ENCODE measurements at regions not wholly inside any gene's neighbourhood (a gene's known extent, or its start where the extent isn't known, plus 50 kb on each side); places are given as distances from the start of the nearest gene placed in this dataset.

- Histone ChIP-seq H4K8ac (ENCODE audit: low read depth, low read length) (no peak overlapping the region), H3K23ac (ENCODE audit: low read depth, low read length, poor library complexity) (no peak overlapping the region), H3K4ac (ENCODE audit: low read length) (no peak overlapping the region), H2BK15ac (ENCODE audit: low read length) (no peak overlapping the region), H2AK5ac (ENCODE audit: low read depth, low read length) (no peak overlapping the region), H3K36me3 (replicated peaks in 1 of 2; ENCODE audit: control insufficient read depth in 2 of 2, insufficient read depth in 2 of 2, low read length in 2 of 2) (no peaks in the 10 kb centered on the region), H2BK120ac (ENCODE audit: low read depth, low read length) (no peak overlapping the region), H3K4me3 (ENCODE audit: low read length in 2 of 2) (no peak overlapping the region), H3K4me1 (ENCODE audit: control insufficient read depth in 2 of 2, insufficient read depth in 1 of 2, low read depth in 1 of 2, low read length in 2 of 2) (peaks cover 8 to 16% of the 10 kb centered on the region in 2 donors), H2BK5ac (ENCODE audit: low read length) (no peak overlapping the region), H3K79me1 (ENCODE audit: low read depth, low read length) (no peaks in the 10 kb centered on the region), H4K91ac (ENCODE audit: low read depth, low read length, poor library complexity) (no peak overlapping the region), H3K18ac (ENCODE audit: low read length) (no peak overlapping the region), H3K27me3 (ENCODE audit: control insufficient read depth in 3 of 3, insufficient read depth in 3 of 3, low read depth in 1 of 3, low read length in 3 of 3) (peaks cover 0 to 14% (median 0%) of the 10 kb centered on the region in 3 experiments), H2BK12ac (ENCODE audit: low read length) (no peak overlapping the region), H3K14ac (ENCODE audit: low read length) (no peak overlapping the region), H3K4me2 (ENCODE audit: insufficient read depth, low read length, poor library complexity, severe bottlenecking) (no peak overlapping the region), H2AFZ (ENCODE audit: low read length) (no peak overlapping the region), H3K9ac (ENCODE audit: low read depth, low read length, poor library complexity) (no peak overlapping the region), H3K27ac (replicated peaks; ENCODE audit: low read length) (no peak overlapping the region), H3K9me3 (replicated peaks in 1 of 2; ENCODE audit: control insufficient read depth in 2 of 2, insufficient read depth in 1 of 2, low read depth in 1 of 2, low read length in 2 of 2) (peaks cover 0 to 9% of the 10 kb centered on the region in 2 donors)
- WGBS, 2 donors (ENCODE audit: extremely low coverage in 2 of 2, insufficient read length in 2 of 2, insufficient replicate concordance in 1 of 2) = no CpG with 5 or more reads among the region's 10 CpGs
- no peak for DNase-seq (ENCODE audit: low spot score)
Measured at GRCh38 chr18:49677762-49678413, 116.0 kb downstream of the LIPG start.

GRCh38 chr18:49677081-49677480, 115.2 kb downstream of the LIPG start:
- Histone ChIP-seq H3K14ac (ENCODE audit: low read length) (no peak overlapping the region), H3K4ac (ENCODE audit: low read length) (no peak overlapping the region), H3K4me1 (ENCODE audit: control insufficient read depth in 2 of 2, insufficient read depth in 1 of 2, low read depth in 1 of 2, low read length in 2 of 2) (peaks cover 8 to 16% of the 10 kb centered on the region in 2 donors), H2AK5ac (ENCODE audit: low read depth, low read length) (no peak overlapping the region), H3K23ac (ENCODE audit: low read depth, low read length, poor library complexity) (no peak overlapping the region), H3K18ac (ENCODE audit: low read length) (peak overlapping the region; percentile 20), H4K91ac (ENCODE audit: low read depth, low read length, poor library complexity) (no peak overlapping the region), H3K27ac (replicated peaks; ENCODE audit: low read length) (no peak overlapping the region), H2BK12ac (ENCODE audit: low read length) (no peak overlapping the region), H3K79me1 (ENCODE audit: low read depth, low read length) (no peaks in the 10 kb centered on the region), H3K27me3 (ENCODE audit: control insufficient read depth in 3 of 3, insufficient read depth in 3 of 3, low read depth in 1 of 3, low read length in 3 of 3) (peaks cover 0 to 14% (median 0%) of the 10 kb centered on the region in 3 experiments), H2AFZ (ENCODE audit: low read length) (no peak overlapping the region), H2BK5ac (ENCODE audit: low read length) (no peak overlapping the region), H3K9me3 (replicated peaks in 1 of 2; ENCODE audit: control insufficient read depth in 2 of 2, insufficient read depth in 1 of 2, low read depth in 1 of 2, low read length in 2 of 2) (peaks cover 0 to 10% of the 10 kb centered on the region in 2 donors), H3K4me3 (ENCODE audit: low read length in 2 of 2) (no peak overlapping the region), H2BK15ac (ENCODE audit: low read length) (no peak overlapping the region), H3K36me3 (replicated peaks in 1 of 2; ENCODE audit: control insufficient read depth in 2 of 2, insufficient read depth in 2 of 2, low read length in 2 of 2) (no peaks in the 10 kb centered on the region), H3K9ac (ENCODE audit: low read depth, low read length, poor library complexity) (no peak overlapping the region), H4K8ac (ENCODE audit: low read depth, low read length) (no peak overlapping the region), H3K4me2 (ENCODE audit: insufficient read depth, low read length, poor library complexity, severe bottlenecking) (no peak overlapping the region), H2BK120ac (ENCODE audit: low read depth, low read length) (no peak overlapping the region)
- WGBS, 2 donors (ENCODE audit: extremely low coverage in 2 of 2, insufficient read length in 2 of 2, insufficient replicate concordance in 1 of 2) = no CpG with 5 or more reads among the region's 4 CpGs
- DNase-seq (ENCODE audit: low spot score) = no peak

- Histone ChIP-seq H2BK15ac (ENCODE audit: low read length) (no peak overlapping the region), H3K4me2 (ENCODE audit: insufficient read depth, low read length, poor library complexity, severe bottlenecking) (no peak overlapping the region), H3K4ac (ENCODE audit: low read length) (no peak overlapping the region), H3K23ac (ENCODE audit: low read depth, low read length, poor library complexity) (no peak overlapping the region), H4K91ac (ENCODE audit: low read depth, low read length, poor library complexity) (no peak overlapping the region), H3K9me3 (replicated peaks in 1 of 2; ENCODE audit: control insufficient read depth in 2 of 2, insufficient read depth in 1 of 2, low read depth in 1 of 2, low read length in 2 of 2) (peaks cover 0 to 12% of the 10 kb centered on the region in 2 donors), H2AK5ac (ENCODE audit: low read depth, low read length) (no peak overlapping the region), H3K9ac (ENCODE audit: low read depth, low read length, poor library complexity) (no peak overlapping the region), H2BK120ac (ENCODE audit: low read depth, low read length) (no peak overlapping the region), H2BK5ac (ENCODE audit: low read length) (no peak overlapping the region), H3K4me1 (ENCODE audit: control insufficient read depth in 2 of 2, insufficient read depth in 1 of 2, low read depth in 1 of 2, low read length in 2 of 2) (peaks cover 14 to 18% of the 10 kb centered on the region in 2 donors), H3K36me3 (replicated peaks in 1 of 2; ENCODE audit: control insufficient read depth in 2 of 2, insufficient read depth in 2 of 2, low read length in 2 of 2) (no peaks in the 10 kb centered on the region), H2AFZ (ENCODE audit: low read length) (no peak overlapping the region), H3K14ac (ENCODE audit: low read length) (no peak overlapping the region), H4K8ac (ENCODE audit: low read depth, low read length) (no peak overlapping the region), H3K79me1 (ENCODE audit: low read depth, low read length) (no peaks in the 10 kb centered on the region), H2BK12ac (ENCODE audit: low read length) (no peak overlapping the region), H3K18ac (ENCODE audit: low read length) (no peak overlapping the region), H3K27ac (replicated peaks; ENCODE audit: low read length) (no peak overlapping the region), H3K4me3 (ENCODE audit: low read length in 2 of 2) (no peak overlapping the region), H3K27me3 (ENCODE audit: control insufficient read depth in 3 of 3, insufficient read depth in 3 of 3, low read depth in 1 of 3, low read length in 3 of 3) (peaks cover 0 to 10% (median 0%) of the 10 kb centered on the region in 3 experiments)
- no peak for DNase-seq (ENCODE audit: low spot score)
- WGBS, 2 donors (ENCODE audit: extremely low coverage in 2 of 2, insufficient read length in 2 of 2, insufficient replicate concordance in 1 of 2) = no CpG with 5 or more reads among the region's 5 CpGs
Measured at GRCh38 chr18:49673281-49673680, 111.4 kb downstream of the LIPG start.

- Histone ChIP-seq H3K23ac (ENCODE audit: low read depth, low read length, poor library complexity) (no peak overlapping the region), H3K79me1 (ENCODE audit: low read depth, low read length) (no peaks in the 10 kb centered on the region), H3K14ac (ENCODE audit: low read length) (no peak overlapping the region), H3K9ac (ENCODE audit: low read depth, low read length, poor library complexity) (no peak overlapping the region), H3K4me3 (ENCODE audit: low read length in 2 of 2) (no peak overlapping the region), H3K27ac (replicated peaks; ENCODE audit: low read length) (no peak overlapping the region), H2BK5ac (ENCODE audit: low read length) (no peak overlapping the region), H2AK5ac (ENCODE audit: low read depth, low read length) (no peak overlapping the region), H3K27me3 (ENCODE audit: control insufficient read depth in 3 of 3, insufficient read depth in 3 of 3, low read depth in 1 of 3, low read length in 3 of 3) (peaks cover 0 to 10% (median 0%) of the 10 kb centered on the region in 3 experiments), H3K9me3 (replicated peaks in 1 of 2; ENCODE audit: control insufficient read depth in 2 of 2, insufficient read depth in 1 of 2, low read depth in 1 of 2, low read length in 2 of 2) (peaks cover 0 to 12% of the 10 kb centered on the region in 2 donors), H3K4me2 (ENCODE audit: insufficient read depth, low read length, poor library complexity, severe bottlenecking) (no peak overlapping the region), H2BK15ac (ENCODE audit: low read length) (no peak overlapping the region), H3K36me3 (replicated peaks in 1 of 2; ENCODE audit: control insufficient read depth in 2 of 2, insufficient read depth in 2 of 2, low read length in 2 of 2) (no peaks in the 10 kb centered on the region), H3K4ac (ENCODE audit: low read length) (no peak overlapping the region), H4K8ac (ENCODE audit: low read depth, low read length) (no peak overlapping the region), H2AFZ (ENCODE audit: low read length) (no peak overlapping the region), H3K18ac (ENCODE audit: low read length) (no peak overlapping the region), H2BK120ac (ENCODE audit: low read depth, low read length) (no peak overlapping the region), H2BK12ac (ENCODE audit: low read length) (no peak overlapping the region), H4K91ac (ENCODE audit: low read depth, low read length, poor library complexity) (no peak overlapping the region), H3K4me1 (ENCODE audit: control insufficient read depth in 2 of 2, insufficient read depth in 1 of 2, low read depth in 1 of 2, low read length in 2 of 2) (peaks cover 11 to 19% of the 10 kb centered on the region in 2 donors)
- no CpG with 5 or more reads among the region's 1 CpG for WGBS, 2 donors (ENCODE audit: extremely low coverage in 2 of 2, insufficient read length in 2 of 2, insufficient replicate concordance in 1 of 2)
- no peak for DNase-seq (ENCODE audit: low spot score)
Measured at GRCh38 chr18:49672853-49673252, 111.0 kb downstream of the LIPG start.

All from neuronal stem cell (in vitro differentiated cells).